OCI-LY7 (cell line): ENCODE measurements at regions not wholly inside any gene's neighbourhood (a gene's known extent, or its start where the extent isn't known, plus 50 kb on each side); places are given as distances from the start of the nearest gene placed in this dataset.

ENCODE experiments used
- EZH2phosphoT487 ChIP-seq: fragments of 200-600 bp; sonication (generic); IDR thresholded peaks from 2 replicates; pipeline ENCODE4 v1.6.1; 2018; ENCODE audit warnings: low read depth, borderline replicate concordance, mild to moderate bottlenecking, mixed run types, antibody characterized with exemption, low read length, moderate library complexity, mixed read lengths
- TF ChIP-seq, protein P1 (sequence below): fragments of 200-600 bp; sonication (generic); conservative IDR thresholded peaks from 2 replicates; pipeline ENCODE4 v1.5.1; 2014; ENCODE audit warnings: mild to moderate bottlenecking, antibody characterized with exemption, low read length, moderate library complexity, mixed read lengths

DNA sequence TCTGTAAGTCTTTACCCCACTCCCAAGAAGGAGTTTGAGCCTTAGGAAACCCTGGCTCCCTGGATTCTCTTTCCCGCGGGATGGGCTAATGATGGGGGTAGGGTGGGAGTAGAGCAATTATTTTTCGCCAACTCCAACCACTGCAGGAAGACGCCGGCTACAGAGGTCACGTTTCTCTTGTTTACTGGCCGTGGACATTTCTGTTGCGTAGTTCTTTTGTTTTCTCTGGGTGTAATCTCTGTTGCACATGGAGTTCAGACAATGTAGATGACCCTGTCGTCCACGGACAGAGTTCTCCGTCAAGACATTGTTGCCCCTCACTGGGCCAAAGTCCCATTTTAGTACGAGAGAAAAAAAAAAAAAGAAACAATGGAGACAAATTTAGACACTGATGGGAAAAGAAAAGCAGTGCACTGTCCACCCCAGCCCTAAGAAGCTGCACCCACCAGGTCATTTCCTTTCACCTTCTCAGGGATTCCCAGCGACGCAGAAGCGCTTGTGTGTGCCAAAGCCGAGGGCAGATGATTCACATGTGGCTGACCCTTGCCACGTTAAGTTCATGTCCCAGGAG is 133.9 kb upstream of the ARGLU1 start:
- TF ChIP-seq, protein P1, sequence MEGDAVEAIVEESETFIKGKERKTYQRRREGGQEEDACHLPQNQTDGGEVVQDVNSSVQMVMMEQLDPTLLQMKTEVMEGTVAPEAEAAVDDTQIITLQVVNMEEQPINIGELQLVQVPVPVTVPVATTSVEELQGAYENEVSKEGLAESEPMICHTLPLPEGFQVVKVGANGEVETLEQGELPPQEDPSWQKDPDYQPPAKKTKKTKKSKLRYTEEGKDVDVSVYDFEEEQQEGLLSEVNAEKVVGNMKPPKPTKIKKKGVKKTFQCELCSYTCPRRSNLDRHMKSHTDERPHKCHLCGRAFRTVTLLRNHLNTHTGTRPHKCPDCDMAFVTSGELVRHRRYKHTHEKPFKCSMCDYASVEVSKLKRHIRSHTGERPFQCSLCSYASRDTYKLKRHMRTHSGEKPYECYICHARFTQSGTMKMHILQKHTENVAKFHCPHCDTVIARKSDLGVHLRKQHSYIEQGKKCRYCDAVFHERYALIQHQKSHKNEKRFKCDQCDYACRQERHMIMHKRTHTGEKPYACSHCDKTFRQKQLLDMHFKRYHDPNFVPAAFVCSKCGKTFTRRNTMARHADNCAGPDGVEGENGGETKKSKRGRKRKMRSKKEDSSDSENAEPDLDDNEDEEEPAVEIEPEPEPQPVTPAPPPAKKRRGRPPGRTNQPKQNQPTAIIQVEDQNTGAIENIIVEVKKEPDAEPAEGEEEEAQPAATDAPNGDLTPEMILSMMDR, result no peak
- no peak for TF ChIP-seq EZH2phosphoT487
